NCI-H2029 (cell line): ENCODE measurements at regions not wholly inside any gene's neighbourhood (a gene's known extent, or its start where the extent isn't known, plus 50 kb on each side); places are given as distances from the start of the nearest gene placed in this dataset.
"Not testable (repeated sequence)": the region's sequence is repeated elsewhere in the genome, so short reads cannot be mapped to it uniquely, and the experiment has no call there.

Source experiments
- DNase-seq: peaks from one replicate; lab custom pipeline; 2025; lab: John Stamatoyannopoulos, UW

DNA sequence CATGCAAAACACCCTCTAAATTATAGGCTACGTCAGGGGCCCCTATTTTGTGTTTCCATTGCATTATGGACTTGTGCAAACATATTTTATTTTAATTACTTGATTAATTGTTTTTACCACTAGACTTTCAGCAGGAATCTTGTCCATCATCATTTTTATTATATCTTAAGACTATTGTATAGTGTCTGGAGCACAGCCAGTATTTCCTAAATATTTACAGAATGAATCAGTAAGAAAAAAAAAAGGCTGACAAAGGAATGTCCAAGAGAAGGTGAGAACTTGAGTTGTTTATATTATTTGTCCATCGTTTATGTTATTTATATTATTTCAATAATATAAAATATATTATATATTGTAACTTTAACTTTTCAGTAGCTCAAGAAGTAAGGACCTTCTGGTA, 664.7 kb downstream of the SLC6A15 start:
- no peak for DNase-seq

DNA sequence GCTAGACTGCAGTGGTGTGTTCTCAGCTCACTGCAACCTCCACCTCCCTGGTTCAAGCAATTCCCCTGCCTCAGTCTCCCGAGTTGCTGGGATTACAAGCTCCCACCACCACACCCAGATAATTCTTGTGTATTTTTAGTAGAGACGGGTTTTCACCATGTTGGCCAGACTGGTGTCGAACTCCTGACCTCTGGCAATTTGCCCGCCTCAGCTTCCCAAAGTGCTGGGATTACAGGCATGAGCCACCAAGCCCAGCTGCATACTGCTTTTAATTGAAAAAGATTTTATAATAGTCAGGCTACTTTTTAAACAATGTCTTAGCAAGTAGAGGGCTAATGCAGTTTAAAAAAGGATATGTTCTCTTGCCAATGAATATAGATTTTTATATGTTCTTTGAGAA, 668.9 kb downstream of the SLC6A15 start:
- DNase-seq: no peak

DNA sequence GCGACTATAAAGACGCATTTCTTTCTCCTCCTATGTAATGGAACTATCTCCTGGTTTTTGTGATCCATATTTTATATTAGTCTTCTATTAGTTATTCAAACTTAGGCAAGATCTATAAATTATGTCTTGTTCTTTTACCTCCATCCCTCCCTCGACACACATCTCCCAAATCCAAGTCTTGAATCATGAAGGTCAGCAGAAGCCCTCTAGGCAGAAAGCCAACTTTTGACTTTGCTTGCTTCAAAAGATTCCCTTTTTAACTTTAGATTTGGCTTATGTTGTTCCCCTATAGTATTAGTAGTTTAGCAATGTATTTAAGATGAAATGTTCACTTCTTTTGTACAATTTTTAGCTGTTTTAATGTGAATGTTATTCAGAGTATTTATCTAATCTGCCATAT, 689.8 kb downstream of the SLC6A15 start:
- no peak for DNase-seq

DNA sequence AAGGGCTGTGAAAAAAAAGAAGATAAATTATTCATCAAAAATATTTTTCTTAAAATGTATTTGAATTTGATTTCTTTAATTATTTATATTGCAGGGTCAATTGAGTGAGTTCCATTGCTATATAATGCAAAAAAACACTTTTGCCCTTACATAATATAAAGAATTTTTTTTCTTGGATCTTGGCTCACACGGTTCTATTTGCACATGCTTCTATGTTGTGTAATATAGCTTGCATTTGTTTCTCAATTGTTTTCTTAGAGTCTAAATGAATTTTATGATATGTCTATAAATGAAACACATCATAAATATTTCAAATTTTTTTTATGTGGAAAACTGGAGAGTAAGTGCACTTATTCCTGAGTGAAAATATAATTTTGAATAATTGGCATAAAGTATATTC, 694.2 kb downstream of the SLC6A15 start:
- DNase-seq: no peak

DNA sequence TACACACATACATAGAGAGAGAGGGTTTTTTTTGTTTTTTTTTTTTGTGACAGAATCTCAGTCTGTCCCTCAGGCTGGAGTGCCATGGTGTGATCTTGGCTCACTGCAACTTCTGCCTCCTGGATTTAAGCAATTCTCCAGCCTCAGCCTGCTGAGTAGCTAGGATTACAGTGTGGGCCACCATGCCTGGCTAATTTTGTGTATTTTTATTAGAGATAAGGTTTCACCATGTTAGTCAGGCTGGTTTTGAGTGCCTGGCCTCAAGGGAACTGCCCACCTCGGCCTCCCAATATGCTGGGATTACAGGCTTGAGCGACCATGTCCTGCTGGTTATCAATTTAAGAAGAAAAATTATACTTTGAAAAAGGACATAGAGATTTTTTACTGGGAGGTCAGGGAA, 710.6 kb downstream of the SLC6A15 start:
- DNase-seq: no peak

DNA sequence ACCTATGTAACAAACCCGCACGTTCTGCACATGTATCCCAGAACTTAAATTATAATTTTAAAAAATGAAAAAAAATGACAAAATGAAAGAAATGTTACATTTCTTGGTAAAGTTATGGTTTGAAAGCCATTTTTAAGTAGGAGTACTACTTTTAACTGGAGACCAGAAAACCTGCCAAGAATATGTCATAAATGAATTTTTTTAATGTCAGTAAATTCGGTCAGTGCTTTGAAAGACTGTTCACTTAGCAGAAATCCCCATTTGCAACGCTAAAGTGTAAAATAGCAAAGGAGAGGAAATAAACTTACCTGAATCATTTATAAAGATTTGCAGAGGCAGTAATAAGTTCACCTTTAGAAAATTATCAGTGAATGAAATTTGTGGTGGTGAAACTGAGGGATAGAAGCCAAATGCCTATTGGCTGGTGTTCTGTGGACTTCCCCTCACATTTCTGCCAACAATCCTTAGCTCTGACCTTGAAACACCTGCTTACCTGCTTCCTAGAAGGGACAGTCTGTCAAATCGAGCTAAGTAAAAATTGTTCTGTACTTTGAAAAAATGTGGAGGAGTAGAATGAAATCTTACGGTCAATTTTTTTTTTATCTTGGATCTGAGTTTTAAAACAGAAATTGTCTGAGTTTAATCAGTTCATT, 714.2 kb downstream of the SLC6A15 start:
- DNase-seq: no peak

DNA sequence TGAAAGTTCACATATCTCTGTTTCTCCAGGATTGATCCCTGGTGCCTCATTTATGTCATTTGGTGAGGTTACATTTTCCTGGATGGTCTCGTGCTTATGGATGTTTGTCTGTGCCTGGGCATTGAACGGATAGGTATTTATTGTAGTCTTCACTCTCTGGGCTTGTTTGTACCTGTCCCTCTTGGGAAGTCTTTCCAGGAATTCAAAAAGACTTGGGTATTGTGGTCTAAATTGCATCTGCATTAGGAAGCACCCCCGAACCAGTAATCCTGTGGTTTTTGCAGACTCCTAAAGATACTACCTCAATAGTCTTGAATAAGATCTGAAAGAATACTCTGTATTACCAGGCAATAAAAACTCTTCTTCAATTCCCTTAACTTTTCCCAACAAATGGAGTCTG, 720.8 kb downstream of the SLC6A15 start:
- no peak for DNase-seq

DNA sequence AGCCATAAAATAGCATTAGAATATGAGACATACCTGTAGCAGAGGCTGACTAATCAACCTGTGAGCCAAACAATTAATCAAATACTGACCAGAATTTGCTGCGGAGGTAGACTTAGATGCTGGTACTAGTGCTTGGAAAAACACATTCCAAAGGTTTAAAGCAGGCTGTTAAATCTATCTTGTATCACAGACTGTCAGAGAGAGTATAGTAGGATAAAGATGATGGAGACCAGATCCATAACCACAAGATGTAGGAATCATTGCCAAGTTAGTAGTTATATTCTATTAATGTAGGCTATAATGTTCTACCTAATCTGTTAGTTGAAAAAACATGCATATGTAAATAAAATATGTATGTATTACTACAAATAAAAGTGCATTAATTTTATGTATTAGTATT, 726.2 kb downstream of the SLC6A15 start:
- DNase-seq: no peak

DNA sequence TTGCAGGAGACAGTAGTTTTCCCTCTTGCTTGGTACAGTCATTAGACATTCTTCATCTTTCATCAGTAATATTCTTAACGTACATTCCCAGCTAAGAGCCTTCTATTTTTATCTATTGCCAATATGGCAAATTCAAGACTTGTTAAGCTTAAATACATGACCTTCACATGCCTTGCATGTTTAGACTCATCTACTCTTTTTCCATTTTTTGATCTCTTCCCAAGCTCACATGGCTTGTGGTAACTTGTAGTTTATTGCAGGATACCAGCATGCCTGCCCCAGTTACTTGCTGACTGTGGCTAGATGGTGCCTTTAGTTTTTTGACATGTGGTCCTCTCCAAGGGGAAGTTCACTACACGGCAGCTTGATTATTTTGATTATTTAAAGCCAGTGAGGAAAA, 729.0 kb downstream of the SLC6A15 start:
- DNase-seq: no peak

DNA sequence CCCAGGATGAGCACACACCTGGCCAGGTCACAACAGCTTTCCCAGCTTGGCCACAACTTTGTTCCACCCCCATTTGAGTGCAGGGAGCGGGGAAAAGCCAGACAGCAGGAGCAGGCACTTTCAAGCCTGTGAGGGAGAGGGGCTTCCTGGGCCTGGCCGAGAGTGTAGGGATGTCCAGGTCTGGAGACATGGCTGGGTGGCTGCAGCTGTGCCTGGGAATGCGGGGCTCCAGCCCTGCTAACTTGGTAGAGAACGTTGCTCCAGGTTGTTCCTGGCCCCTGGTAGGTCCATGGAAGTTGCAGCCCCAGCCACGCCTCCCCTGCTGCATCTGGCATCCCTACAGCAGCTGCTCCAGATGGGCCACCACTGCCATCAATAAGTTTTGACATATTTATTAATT, 738.5 kb downstream of the SLC6A15 start:
- DNase-seq: no peak

DNA sequence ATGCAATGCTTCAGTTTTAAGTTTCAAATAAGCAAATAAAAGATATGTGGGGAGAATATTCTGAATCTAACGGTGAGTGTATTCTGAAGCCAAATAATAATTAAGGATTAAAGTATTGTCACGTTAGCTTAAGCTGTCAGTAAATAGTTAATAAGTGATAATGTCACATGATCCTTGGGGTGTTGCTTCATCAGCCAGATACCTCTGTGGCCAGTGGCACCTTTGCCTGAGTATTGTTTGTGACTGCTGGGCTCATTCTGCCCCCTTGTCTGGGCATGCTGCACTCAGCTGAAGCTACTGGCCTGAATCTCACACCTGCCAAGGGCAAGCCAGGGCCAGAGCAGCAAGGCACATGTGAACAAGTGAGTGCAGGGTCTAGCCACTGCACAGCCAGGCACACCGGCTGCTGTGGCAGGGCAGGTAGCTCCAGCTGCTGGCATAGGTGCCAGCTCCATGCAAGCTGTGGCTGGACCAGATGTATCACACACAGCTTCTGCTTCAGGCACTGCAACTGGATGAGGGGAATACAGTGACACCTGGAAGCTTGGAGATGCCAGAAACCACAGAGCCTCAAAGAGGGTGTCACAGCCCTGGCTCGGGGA, 739.7 kb downstream of the SLC6A15 start:
- no peak for DNase-seq

DNA sequence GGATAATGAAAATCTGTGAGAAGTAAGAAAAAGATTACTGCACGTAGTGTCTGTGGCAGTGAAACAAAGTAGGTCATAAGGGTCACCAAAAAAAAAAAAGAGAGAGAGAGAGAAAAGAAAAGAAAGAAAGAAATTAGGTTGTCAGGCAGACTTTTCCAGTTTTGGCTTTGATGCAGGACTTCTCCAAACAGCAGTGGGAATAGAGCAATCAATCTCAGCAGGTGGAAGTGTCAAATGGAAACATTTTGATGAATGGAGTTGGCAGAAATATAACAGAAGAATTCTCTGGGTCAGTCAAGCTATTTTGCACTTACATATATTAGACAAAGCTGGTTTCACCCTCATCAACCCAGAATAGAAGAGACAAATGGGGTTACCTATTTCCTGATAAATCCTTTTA, 745.8 kb downstream of the SLC6A15 start:
- DNase-seq: no peak

DNA sequence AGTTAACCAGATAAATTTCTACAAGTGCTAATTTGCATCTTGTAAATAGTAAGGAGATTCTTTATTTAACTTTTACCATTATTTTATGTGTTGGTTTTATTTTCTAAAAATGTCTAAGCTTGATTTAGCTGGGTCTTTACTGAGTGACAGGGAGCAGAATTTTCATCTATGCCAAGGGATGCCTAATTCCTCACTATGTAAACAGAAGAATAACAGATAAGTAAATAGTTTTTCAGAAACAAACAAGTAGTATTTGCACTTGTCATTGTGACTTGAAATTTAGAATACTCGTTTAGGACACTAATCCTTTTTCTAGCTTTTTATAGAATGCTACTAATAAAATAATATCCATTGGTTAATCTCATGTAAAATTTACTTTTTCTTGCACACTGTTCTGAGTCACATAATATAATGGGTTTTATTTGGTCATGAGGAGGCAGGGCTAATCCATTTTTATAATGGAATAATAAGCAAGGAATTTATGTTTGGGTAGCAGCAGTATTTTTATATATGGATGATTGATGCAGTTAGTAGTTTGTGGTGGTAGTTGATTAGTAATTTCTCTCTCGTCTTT, 746.5 kb downstream of the SLC6A15 start:
- DNase-seq: no peak

DNA sequence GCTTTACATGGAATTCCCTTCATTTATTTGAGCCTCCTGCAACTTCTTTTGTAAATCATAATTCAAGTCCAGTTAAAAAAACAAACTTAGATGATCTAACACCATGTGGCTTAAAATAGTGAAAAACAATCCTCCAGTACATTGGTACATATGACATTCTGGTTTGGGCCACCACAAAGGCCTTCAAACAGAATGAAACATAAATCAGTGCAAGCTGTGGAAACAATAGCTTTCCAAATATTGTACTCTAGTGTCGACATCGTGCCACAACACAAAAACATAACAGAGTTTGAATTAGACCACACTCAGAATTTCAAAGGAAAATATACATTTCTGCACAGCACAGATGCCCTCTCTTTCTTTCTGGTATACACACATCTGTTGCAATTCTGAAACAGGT, 751.3 kb downstream of the SLC6A15 start:
- no peak for DNase-seq

DNA sequence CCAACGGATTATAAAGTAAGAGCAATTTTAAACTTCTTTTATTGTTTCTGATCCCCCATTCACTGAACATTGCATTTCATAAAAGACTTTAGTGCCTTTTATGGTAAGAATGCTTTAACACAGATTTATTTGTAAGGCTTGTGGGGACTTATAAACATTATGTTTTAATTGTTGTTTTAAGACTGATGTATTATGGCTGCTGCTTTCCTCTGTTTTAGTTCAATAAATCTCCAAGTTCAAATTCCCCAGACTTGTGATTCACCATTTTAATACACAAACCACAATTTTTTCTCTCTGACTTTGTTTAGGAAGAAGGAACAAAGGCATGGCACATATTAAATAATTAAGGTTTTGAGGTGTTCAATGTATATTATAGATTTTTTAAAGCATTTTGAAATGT, 753.3 kb downstream of the SLC6A15 start:
- no peak for DNase-seq

DNA sequence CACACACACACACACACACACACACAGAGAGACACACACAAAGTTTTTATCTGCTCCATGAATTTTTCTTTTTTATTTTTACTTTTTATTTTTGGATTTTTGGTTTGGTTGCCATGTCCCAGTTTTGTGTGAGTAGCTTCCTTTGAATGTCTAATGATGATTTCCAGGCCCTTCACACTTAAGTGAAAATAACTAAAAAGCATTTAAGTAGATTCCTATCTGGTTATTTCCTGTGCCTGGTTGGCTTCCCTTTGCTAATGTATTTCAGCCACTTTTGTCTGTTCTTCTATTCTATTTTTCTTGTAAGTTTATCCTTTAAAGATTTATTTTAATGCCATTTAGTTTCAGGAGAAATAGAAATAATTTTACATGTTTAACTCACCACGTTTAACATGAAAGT, 755.4 kb downstream of the SLC6A15 start:
- no peak for DNase-seq

DNA sequence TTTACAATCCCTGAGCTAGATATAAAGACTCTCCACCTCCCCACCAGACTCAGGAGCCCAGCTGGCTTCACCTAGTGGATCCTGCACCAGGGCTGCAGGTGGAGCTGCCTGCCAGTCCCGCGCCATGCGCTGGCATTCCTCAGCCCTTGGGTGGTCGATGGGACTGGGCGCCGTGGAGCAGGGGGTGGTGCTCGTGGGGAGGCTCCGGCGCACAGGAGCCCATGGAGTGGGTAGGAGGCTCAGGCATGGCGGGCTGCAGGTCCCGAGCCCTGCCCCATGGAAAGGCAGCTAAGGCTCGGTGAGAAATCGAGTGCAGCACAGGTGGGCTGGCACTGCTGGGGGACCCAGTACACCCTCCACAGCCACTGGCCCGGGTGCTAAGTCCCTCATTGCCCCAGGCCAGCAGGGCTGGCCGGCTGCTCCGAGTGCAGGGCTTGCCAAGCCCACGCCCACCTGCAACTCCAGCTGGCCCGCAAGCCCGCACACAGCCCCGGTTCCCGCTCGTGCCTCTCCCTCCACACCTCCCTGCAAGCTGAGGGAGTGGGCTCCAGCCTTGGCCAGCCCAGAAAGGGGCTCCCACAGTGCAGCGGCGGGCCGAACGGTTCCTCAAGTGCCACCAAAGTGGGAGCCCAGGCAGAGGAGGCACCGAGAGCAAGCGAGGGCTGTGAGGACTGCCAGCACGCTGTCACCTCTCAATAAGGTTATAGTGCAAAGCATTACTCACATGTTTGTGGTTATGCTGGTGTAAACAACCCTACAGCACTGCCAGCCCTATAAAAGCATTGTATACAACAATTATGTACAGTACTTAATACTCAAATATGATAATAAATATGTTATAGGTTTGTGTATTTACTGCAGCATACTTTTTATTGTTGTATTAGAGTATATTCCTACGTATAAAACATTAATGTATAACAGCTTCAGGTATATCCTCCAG, 757.3 kb downstream of the SLC6A15 start:
- DNase-seq: not testable (repeated sequence)

DNA sequence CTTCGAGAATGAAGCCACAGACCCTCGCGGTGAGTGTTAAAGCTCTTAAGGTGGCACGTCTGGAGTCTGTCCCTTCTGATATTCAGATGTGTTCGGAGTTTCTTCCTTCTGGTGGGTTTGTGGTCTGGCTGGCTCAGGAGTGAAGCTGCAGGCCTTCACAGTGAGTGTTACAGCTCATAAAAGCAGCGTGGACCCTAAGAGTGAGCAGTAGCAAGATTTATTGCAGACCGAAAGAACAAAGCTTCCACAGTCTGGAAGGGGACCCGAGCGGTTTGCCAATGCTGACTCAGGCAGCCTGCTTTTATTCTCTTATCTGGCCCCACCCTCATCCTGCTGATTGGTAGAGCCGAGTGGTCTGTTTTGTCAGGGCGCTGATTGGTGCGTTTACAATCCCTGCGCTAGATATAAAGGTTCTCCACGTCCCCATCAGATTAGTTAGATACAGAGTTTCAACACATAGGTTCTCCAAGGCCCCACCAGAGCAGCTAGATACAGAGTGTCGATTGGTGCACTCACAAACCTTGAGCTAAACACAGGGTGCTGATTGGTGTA, 758.1 kb downstream of the SLC6A15 start:
- not testable (repeated sequence) for DNase-seq

DNA sequence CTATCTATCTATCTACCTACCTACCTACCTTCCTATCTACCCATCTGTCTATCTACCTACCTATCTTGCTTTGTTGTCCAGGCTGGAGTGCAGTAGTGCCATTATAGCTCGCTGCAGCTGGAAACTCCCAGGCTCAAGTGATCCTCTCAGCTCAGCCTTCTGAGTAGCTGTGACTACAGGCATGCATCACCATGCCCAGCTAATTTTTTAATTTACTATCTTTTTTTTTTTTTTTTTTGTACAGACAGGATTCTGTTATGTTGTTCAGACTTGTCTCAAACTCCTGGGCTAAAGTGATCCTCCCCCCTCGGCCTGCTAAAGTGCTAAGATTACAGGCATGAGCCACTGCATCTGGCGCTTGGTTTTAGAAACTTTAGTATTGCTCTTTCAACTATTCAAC, 762.4 kb downstream of the SLC6A15 start:
- no peak for DNase-seq

DNA sequence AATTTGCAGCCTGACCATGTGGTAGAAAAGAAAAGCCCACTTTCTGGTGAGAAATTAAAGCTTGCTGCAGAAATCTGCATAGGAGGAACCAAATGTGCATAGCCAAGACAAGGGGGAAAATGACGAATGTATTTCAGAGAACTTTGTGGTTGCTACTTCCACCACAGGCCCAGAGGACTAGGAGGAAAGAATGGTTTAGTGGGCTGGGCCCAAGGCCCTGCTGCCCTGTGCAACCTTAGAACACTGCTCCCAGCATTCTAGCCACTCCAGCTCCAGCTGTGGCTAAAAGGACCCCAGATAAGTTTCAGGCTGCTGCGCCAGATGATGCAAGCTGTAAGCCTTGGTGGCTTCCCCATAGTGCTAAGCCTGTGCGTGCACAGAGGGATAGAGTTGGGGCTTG, 764.3 kb downstream of the SLC6A15 start:
- no peak for DNase-seq

DNA sequence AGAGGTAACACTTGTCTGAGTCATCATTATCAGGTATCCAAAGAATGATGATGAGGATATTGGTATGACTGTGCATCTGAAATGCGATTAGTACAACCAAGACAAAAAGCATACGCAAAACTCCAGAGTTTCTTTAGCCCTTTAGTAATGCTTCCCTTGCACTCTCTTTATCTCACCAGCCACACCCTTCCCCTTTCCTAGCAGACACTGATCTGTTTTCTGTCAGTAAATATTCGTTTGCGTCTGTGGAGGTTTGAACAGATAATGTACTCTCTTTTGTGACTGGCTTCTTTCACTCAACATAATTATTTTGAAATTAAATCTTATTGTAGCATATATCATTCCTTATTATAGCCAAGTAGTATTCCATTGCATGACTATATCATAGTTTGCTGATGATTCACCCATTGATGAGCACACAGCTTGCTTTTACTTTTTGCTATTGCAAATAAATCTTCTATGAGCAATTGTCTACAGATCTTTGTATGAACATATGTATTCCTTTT, 775.7 kb downstream of the SLC6A15 start:
- no peak for DNase-seq

DNA sequence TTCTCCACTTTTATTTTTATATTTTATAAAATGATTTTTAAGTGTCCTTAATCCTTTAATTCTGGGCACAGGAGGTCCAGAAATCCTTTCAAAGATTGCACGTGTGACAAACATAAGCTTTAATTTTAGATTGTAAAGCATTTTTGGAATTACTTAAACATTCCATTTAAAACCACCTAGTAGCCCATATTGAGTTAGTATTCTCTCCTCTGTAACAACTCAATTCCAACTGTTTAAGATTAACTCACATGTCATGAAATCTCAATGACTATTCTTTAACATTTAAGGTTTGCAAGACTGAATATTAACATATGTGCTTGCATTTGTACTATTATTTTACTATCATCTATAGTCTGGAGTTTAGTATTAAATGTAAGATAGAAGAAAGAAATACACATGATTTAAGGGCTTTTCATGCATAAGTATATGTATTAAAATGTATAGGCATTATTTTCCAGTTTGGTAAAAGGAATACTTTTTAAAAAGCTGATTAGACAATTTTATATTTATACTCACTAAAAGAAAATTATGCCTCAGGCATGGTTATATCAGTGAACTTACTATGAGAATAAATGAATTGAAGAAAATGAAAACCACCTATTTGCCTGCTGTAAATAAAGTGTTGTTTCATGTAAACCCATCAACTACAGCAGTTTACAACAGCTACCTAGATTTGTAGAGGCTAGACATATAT, 776.9 kb downstream of the SLC6A15 start:
- DNase-seq: no peak
